HepG2 (cell line): ENCODE measurements at regions not wholly inside any gene's neighbourhood (a gene's known extent, or its start where the extent isn't known, plus 50 kb on each side); places are given as distances from the start of the nearest gene placed in this dataset.

Experiments
- ATAC-seq: fragments of 200-7000 bp; cut with Tn5 transposase; 3 replicates; pipeline ENCODE4 v1.9.1; 2020; ENCODE audit warnings: mild to moderate bottlenecking, moderate library complexity
- BruUV-seq: library from RNA; stranded (reverse); fragments of 400-500 nt; replicated peaks from 2 replicates; lab custom pipeline; 2021; lab: Mats Ljungman, UMichigan
- CTCF ChIA-PET: fragments of 300-600 bp; formaldehyde crosslinking; extraction: SDS; loops from one replicate; lab custom pipeline; 2021; ENCODE audit warnings: low total read pairs, inconsistent platforms, low intra/inter-chr PET ratio; lab: Yijun Ruan, JAX
- POLR2A ChIA-PET: fragments of 350-600 bp; sonication (Branson Sonifier 250); formaldehyde crosslinking; loops from one replicate; lab custom pipeline; 2020; ENCODE audit warnings: antibody characterized with exemption, inconsistent platforms; lab: Yijun Ruan, JAX
- DNase-seq: peaks from one replicate; pipeline ENCODE4 v3.0.0-alpha.2; 2015; ENCODE audit warnings: low spot score
- FAIRE-seq: peaks from 3 replicates; lab custom pipeline; 2011; peaks lifted over from hg19 to GRCh38; lab: Jason Lieb, UNC
- H2AFZ ChIP-seq: one replicate; pipeline ENCODE4 v1.6.1; 2011; ENCODE audit warnings: low read length, inconsistent platforms
- H3K27ac ChIP-seq: fragments of 300-600 bp; 3 replicates; pipeline ENCODE4 v1.8.0; 2011; ENCODE audit warnings: mixed run types, mild to moderate bottlenecking, mixed read lengths, low read length, inconsistent platforms; ENCODE audit not compliant: insufficient read depth; ENCODE audit errors: extremely low read length
- H3K27me3 ChIP-seq, 2 experiments: fragments of 200-600 bp in 1 of 2; 2 replicates in 1 of 2; 3 replicates in 1 of 2; pipeline versions ENCODE4 v1.6.0 to v1.8.0; 2011; ENCODE audit warnings: low read length in 2 of 2, mild to moderate bottlenecking in 2 of 2, moderate library complexity in 2 of 2, inconsistent platforms in 1 of 2; ENCODE audit not compliant: insufficient read depth in 2 of 2, control insufficient read depth in 1 of 2
- H3K36me3 ChIP-seq, 2 experiments: fragments of 200-600 bp in 1 of 2; replicated peaks in 1 of 2; 2 replicates in 1 of 2; 3 replicates in 1 of 2; pipeline versions ENCODE4 v1.5.1 to v1.8.0; 2011; ENCODE audit warnings: low read length in 2 of 2, inconsistent platforms in 1 of 2; ENCODE audit not compliant: insufficient read depth in 2 of 2, control insufficient read depth in 1 of 2
- H3K4me1 ChIP-seq: 2 replicates; pipeline ENCODE4 v1.5.1; 2012; ENCODE audit warnings: low read length, inconsistent platforms; ENCODE audit not compliant: insufficient read depth
- H3K4me2 ChIP-seq: 2 replicates; pipeline ENCODE4 v1.6.0; 2011; ENCODE audit warnings: low read depth, low read length, inconsistent platforms
- H3K4me3 ChIP-seq, 3 experiments: fragments of 200-600 bp in 1 of 3; sonication (generic), shearing (Covaris generic) in 1 of 3; replicated peaks in 1 of 3; 2 replicates each; pipeline ENCODE4 v1.5.1; 2011 to 2016; ENCODE audit warnings: low read length in 3 of 3, inconsistent platforms in 2 of 3, low read depth in 2 of 3, mild to moderate bottlenecking in 2 of 3, control low read depth in 1 of 3, mixed read lengths in 1 of 3; ENCODE audit not compliant: insufficient read depth in 1 of 3
- H3K79me2 ChIP-seq: one replicate; pipeline ENCODE4 v1.6.1; 2011; ENCODE audit warnings: low read length, inconsistent platforms; ENCODE audit not compliant: insufficient read depth
- H3K9ac ChIP-seq: 2 replicates; pipeline ENCODE4 v1.6.0; 2011; ENCODE audit warnings: mild to moderate bottlenecking, low read depth, low read length, inconsistent platforms; ENCODE audit not compliant: insufficient read depth
- H3K9me3 ChIP-seq: 2 replicates; pipeline ENCODE4 v1.5.1; 2012; ENCODE audit warnings: mild to moderate bottlenecking, low read length
- H4K20me1 ChIP-seq: 2 replicates; pipeline ENCODE4 v1.6.0; 2011; ENCODE audit warnings: inconsistent platforms, mild to moderate bottlenecking, low read length, moderate library complexity; ENCODE audit not compliant: insufficient read depth
- HOXD1 ChIP-seq: sonication (generic); formaldehyde crosslinking; IDR thresholded peaks from 2 replicates; pipeline ENCODE4 v1.5.0; 2020; ENCODE audit warnings: missing genetic modification reagents
- SSRP1 ChIP-seq: IDR thresholded peaks from 2 replicates; pipeline ENCODE4 v1.6.1; 2016; ENCODE audit warnings: control low read depth
- TOPORS ChIP-seq: sonication (generic); formaldehyde crosslinking; IDR thresholded peaks from 2 replicates; pipeline ENCODE4 v1.8.0; 2023; ENCODE audit warnings: mild to moderate bottlenecking, missing genetic modification reagents
- ZNF354B ChIP-seq: sonication (generic); formaldehyde crosslinking; IDR thresholded peaks from 2 replicates; pipeline ENCODE4 v1.8.0; 2022; ENCODE audit warnings: mild to moderate bottlenecking, missing genetic modification reagents
- ZNF557 ChIP-seq: sonication (generic); formaldehyde crosslinking; IDR thresholded peaks from 2 replicates; pipeline ENCODE4 v1.4.0; 2020; ENCODE audit warnings: missing genetic modification reagents
- WGBS: methylation state at CpG from one replicate; pipeline ENCODE4 v1.1.6; 2017; ENCODE audit warnings: low lambda C conversion rate; 5-methylcytosine and 5-hydroxymethylcytosine counted together
- in situ Hi-C: cut with HindIII; loops from 2 replicates; pipeline ENCODE4 v1.10.0; 2017; ENCODE audit warnings: low pct_unique_long_range_greater_than_20kb; ENCODE audit not compliant: extremely low pct_ligation_motif_present
- intact Hi-C: fragments of 100-400 bp; cut with micrococcal nuclease; formaldehyde crosslinking; loops from one replicate; pipeline ENCODE4 v1.10.0; 2022; ENCODE audit not compliant: unreplicated experiment
- TF ChIP-seq, protein P1 (sequence below): sonication (generic); formaldehyde crosslinking; IDR thresholded peaks from 2 replicates; pipeline ENCODE4 v1.5.0; 2020; ENCODE audit warnings: mild to moderate bottlenecking, low read depth, missing genetic modification reagents, borderline replicate concordance
- TF ChIP-seq, protein P2 (sequence below): IDR thresholded peaks from 2 replicates; pipeline ENCODE4 v1.4.0; 2020; ENCODE audit warnings: mild to moderate bottlenecking, missing genetic modification reagents
- TF ChIP-seq, protein P3 (sequence below): sonication (generic); formaldehyde crosslinking; IDR thresholded peaks from 2 replicates; pipeline ENCODE4 v1.4.0; 2020; ENCODE audit warnings: mild to moderate bottlenecking, missing genetic modification reagents, borderline replicate concordance
- TF ChIP-seq, protein P4 (sequence below), 2 experiments: sonication (generic) in 1 of 2; formaldehyde crosslinking in 1 of 2; IDR thresholded peaks; 2 replicates each; pipeline versions ENCODE4 v1.5.1 to v1.6.1; 2011 to 2020; ENCODE audit warnings: borderline replicate concordance in 1 of 2, low read depth in 1 of 2, low read length in 1 of 2, mild to moderate bottlenecking in 1 of 2, missing genetic modification reagents in 1 of 2, moderate library complexity in 1 of 2

DNA sequence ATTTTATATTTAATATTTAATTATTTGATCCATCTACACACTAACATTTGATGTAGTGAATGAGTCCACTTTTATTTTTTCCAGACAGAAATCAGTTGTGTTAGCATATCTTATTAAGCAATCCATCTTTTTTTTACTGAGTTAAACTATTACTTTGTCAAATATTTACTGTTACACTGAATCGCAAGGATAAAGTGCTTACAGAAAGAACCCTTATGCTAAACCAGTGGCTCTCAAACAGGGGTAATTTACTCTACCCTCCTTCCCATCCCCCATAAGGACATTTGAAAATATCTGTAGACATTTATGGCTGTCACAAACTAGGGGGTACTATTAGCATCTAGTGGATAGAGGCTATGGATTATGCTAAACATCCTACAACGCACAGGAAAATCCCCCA lies 508.2 kb downstream of the C12orf50 start:
- Histone ChIP-seq H3K9ac (no peak overlapping the region), H2AFZ (no peak overlapping the region), H3K27ac (no peak overlapping the region), H3K79me2 (no peaks in the 10 kb centered on the region), H3K36me3 (no peaks in the 10 kb centered on the region), H3K4me1 (no peaks in the 10 kb centered on the region), H3K4me3 (no peak overlapping the region), H3K4me2 (no peak overlapping the region), H3K27me3 (no peaks in the 10 kb centered on the region), H3K9me3 (peaks cover 65% of the 10 kb centered on the region), H4K20me1 (no peaks in the 10 kb centered on the region)
- BruUV-seq: no TSS peak
- FAIRE-seq: no peak
- ATAC-seq: no peak
- in situ Hi-C loops: no loop called here
- 1% methylated on average over 2 of the region's 2 CpGs for WGBS
- POLR2A ChIA-PET: no interaction called here
- TF ChIP-seq, protein P1, sequence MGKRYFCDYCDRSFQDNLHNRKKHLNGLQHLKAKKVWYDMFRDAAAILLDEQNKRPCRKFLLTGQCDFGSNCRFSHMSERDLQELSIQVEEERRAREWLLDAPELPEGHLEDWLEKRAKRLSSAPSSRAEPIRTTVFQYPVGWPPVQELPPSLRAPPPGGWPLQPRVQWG (CRISPR knock-in tag): no peak
- TF ChIP-seq ZNF354B (CRISPR knock-in tag): no peak
- TF ChIP-seq, protein P2, sequence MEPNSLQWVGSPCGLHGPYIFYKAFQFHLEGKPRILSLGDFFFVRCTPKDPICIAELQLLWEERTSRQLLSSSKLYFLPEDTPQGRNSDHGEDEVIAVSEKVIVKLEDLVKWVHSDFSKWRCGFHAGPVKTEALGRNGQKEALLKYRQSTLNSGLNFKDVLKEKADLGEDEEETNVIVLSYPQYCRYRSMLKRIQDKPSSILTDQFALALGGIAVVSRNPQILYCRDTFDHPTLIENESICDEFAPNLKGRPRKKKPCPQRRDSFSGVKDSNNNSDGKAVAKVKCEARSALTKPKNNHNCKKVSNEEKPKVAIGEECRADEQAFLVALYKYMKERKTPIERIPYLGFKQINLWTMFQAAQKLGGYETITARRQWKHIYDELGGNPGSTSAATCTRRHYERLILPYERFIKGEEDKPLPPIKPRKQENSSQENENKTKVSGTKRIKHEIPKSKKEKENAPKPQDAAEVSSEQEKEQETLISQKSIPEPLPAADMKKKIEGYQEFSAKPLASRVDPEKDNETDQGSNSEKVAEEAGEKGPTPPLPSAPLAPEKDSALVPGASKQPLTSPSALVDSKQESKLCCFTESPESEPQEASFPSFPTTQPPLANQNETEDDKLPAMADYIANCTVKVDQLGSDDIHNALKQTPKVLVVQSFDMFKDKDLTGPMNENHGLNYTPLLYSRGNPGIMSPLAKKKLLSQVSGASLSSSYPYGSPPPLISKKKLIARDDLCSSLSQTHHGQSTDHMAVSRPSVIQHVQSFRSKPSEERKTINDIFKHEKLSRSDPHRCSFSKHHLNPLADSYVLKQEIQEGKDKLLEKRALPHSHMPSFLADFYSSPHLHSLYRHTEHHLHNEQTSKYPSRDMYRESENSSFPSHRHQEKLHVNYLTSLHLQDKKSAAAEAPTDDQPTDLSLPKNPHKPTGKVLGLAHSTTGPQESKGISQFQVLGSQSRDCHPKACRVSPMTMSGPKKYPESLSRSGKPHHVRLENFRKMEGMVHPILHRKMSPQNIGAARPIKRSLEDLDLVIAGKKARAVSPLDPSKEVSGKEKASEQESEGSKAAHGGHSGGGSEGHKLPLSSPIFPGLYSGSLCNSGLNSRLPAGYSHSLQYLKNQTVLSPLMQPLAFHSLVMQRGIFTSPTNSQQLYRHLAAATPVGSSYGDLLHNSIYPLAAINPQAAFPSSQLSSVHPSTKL (CRISPR knock-in tag): no peak
- no peak for TF ChIP-seq HOXD1 (CRISPR knock-in tag)
- no peak for DNase-seq
- intact Hi-C loops: no loop called here
- CTCF ChIA-PET: no interaction called here

DNA sequence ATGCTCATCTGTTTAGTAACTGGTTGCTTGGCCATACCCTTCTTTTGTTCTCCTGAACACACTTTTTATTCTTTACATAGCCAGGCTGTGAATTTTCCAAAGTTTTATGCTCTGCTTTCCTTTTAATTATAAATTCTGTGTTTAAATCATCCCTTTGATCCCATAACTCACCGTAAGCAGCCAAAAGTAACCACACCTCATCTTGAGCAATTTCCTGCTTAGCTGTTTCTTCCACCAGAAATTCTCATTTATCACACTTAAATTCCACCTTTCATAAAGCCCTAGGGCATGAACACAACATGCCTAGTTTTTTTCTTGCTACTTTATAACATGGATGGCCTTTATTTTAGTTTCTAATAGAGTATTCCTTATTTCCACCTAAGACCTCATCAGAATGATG lies 510.7 kb downstream of the C12orf50 start:
- intact Hi-C loops (no loop called here), in situ Hi-C loops (no loop called here)
- FAIRE-seq: no peak
- CTCF ChIA-PET: no interaction called here
- Histone ChIP-seq H2AFZ (no peak overlapping the region), H3K27me3 (no peaks in the 10 kb centered on the region), H4K20me1 (no peaks in the 10 kb centered on the region), H3K36me3 (no peaks in the 10 kb centered on the region), H3K9ac (no peak overlapping the region), H3K9me3 (peaks cover 69% of the 10 kb centered on the region), H3K4me3 (no peak overlapping the region), H3K4me2 (no peak overlapping the region), H3K27ac (no peak overlapping the region), H3K4me1 (no peaks in the 10 kb centered on the region), H3K79me2 (no peaks in the 10 kb centered on the region)
- no peak for ATAC-seq
- 91% methylated on average over 1 of the region's 1 CpG for WGBS
- POLR2A ChIA-PET: no interaction called here
- no peak for DNase-seq
- BruUV-seq: no TSS peak
- no peak for TF ChIP-seq TOPORS (CRISPR knock-in tag)
- TF ChIP-seq ZNF354B (CRISPR knock-in tag): no peak
- TF ChIP-seq, protein P3, sequence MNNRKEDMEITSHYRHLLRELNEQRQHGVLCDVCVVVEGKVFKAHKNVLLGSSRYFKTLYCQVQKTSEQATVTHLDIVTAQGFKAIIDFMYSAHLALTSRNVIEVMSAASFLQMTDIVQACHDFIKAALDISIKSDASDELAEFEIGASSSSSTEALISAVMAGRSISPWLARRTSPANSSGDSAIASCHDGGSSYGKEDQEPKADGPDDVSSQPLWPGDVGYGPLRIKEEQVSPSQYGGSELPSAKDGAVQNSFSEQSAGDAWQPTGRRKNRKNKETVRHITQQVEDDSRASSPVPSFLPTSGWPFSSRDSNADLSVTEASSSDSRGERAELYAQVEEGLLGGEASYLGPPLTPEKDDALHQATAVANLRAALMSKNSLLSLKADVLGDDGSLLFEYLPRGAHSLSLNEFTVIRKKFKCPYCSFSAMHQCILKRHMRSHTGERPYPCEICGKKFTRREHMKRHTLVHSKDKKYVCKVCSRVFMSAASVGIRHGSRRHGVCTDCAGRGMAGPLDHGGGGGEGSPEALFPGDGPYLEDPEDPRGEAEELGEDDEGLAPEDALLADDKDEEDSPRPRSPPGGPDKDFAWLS (CRISPR knock-in tag): no peak
- TF ChIP-seq ZNF557 (CRISPR knock-in tag): no peak
- TF ChIP-seq SSRP1 (CRISPR knock-in tag): no peak
- TF ChIP-seq, protein P4, sequence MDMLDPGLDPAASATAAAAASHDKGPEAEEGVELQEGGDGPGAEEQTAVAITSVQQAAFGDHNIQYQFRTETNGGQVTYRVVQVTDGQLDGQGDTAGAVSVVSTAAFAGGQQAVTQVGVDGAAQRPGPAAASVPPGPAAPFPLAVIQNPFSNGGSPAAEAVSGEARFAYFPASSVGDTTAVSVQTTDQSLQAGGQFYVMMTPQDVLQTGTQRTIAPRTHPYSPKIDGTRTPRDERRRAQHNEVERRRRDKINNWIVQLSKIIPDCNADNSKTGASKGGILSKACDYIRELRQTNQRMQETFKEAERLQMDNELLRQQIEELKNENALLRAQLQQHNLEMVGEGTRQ (IDR thresholded peaks at IDR 0.05; ENCODE audit: low read depth, low read length): no peak
- TF ChIP-seq, protein P4 (CRISPR knock-in tag; IDR thresholded peaks at IDR 0.05; ENCODE audit: borderline replicate concordance): no peak
